Activated CD4-positive, CD25-positive, alpha-beta regulatory T cell treated with anti-CD3 and anti-CD28 coated beads, Interleukin-2, amount 50 U/mL, for 72 hours (primary cell): ENCODE measurements at regions not wholly inside any gene's neighbourhood (a gene's known extent, or its start where the extent isn't known, plus 50 kb on each side); places are given as distances from the start of the nearest gene placed in this dataset.

Experiments
- DNase-seq: peaks from one replicate; pipeline ENCODE4 v3.0.0; 2021

GRCh38 chr14:34208532-34208931, 253.5 kb downstream of the SPTSSA start:
- DNase-seq, result no peak

DNA sequence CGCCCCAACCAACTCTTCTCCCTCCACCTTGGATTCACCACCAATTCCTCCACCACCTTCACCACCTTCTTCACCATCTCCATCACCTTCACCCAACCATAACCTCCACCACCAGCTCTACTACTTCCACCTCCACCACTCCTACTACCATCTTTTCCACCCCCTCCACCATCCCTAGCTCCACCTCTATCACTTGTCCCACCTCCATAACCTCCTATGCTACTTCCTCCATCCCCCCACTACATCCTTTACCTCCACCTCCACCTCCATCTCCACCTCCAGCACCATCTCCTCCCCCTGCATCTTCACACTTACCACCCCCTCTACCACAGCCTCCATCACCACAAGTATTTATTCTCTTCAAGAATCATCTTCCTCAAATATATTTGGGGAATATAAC, 254.9 kb upstream of the EGLN3 start:
- DNase-seq, result no peak

DNA sequence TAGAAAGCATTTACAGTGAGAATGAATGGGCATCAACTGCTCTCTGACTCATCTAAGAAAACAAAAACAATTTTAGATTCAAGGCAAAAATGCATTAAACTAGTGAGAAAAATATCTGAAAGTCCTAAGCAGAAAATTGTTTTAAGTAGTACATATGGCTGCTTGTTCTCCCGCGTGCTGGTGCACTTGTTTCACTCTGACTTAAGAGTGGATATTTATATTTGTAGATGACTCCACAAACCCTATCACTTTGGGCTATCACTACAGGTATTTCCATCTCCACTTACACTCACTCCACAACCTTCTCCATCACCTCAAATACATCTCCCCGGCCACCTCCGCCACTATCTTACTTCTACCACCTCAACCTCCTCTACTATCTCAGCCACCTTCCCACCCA, 253.9 kb upstream of the EGLN3 start:
- DNase-seq, result no peak

- no peak for DNase-seq
These were observed 252.4 kb upstream of the EGLN3 start for GRCh38 chr14:34203251-34203722.

DNA sequence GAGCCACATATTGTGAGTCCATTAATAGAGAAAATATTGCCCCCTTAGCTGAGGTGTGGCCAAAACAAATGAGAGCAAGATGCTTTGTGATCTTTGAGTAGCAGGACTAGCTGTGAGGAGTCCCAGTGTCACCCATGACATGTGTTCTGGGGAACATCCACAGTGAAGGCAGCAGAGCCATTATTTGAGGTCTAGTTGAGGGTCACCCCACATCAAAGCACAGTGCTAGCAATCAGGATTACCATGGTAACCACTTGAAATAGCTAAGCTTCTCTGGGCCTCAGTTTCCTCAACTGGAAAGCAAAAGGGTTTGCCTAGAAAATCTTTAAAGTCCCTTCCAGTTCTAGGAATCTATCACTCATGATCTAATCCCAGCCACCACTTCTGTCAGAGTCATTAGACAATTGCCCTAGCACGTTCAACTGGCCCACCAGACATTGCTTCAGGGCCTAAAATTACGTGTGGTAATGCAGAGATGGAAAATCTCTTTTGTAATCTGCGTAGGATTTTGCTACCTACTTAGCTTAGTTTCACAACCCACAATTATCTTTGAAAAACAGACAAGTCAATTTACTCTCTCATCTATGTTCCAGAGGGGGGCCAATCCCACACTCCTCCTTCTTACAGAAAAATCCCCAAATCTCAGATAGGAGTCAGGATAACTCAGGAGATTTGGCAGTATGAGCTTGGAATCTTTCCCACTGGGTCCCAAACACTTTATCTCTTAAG, 251.2 kb upstream of the EGLN3 start:
- no peak for DNase-seq

- DNase-seq, result no peak
These were observed 248.7 kb upstream of the EGLN3 start for GRCh38 chr14:34199585-34199984.

GRCh38 chr14:34198096-34198495, 247.2 kb upstream of the EGLN3 start:
- no peak for DNase-seq

DNA sequence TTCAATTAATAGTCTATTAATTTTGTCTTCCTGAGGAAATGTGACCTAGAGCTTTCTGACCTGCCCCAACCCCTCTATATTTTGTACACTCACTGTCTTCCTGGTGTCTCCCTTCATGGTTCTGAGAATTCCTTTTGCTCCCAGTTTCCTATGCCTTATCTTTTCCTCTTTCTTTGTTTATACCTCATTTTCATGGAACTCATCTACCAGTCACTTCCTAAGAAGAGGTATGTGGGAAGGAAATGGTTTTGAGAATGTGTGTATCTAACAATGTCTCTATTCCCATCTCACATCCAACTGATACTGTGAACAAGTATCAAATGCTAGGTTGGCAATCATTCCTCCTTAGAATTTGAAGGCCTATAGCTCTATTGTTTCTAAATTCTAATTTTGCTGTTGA, 245.1 kb upstream of the EGLN3 start:
- no peak for DNase-seq

- no peak for DNase-seq
These were observed 239.8 kb upstream of the EGLN3 start for GRCh38 chr14:34190717-34191116.

GRCh38 chr14:34189866-34190265, 239.0 kb upstream of the EGLN3 start:
- DNase-seq, result no peak

DNA sequence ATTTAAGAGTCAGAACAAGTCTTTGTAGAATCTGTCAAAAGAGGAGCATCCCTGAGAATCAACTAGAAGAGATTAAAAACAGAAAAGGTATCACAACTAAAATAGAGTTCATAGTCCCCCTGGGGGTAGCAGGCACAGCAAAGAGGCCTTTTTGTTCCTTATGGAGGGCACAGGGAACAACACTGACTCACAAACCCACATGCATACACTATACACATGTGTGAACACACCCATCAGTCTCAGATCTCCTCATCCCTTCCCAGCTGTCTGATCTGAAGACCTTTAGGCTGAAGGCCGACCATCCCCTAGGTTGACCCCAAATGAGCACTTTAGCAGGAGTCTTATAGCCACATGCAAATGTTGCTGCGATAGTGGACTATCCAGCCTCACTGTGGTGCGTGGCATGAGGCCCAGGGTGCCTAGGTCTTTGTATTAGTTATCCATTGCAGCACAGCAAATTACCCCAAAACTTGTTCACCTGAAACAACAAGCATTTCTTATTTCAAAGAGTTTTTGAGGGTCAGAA, 236.7 kb upstream of the EGLN3 start:
- no peak for DNase-seq

- DNase-seq, result no peak
These were observed 236.2 kb upstream of the EGLN3 start for GRCh38 chr14:34187061-34187460.

DNA sequence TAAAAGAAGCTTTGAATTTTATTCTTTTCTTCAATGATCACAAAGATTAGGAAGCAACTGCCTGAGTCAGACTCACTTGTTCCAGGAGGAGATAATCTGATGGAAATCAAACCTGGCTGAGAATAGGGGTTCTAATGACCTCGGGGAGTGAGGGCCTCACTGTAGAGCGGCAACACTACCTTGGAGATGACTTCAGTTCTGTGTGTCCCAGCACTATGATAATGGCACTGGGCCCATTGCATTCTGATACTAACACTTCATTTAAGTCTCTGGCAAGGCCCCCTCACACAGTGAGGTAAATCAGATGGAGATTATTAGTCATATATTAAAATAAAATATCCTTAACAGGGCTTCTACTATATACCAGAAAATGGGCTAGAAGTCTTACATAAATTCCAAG, 233.3 kb upstream of the EGLN3 start:
- DNase-seq, result no peak

- no peak for DNase-seq
These were observed 232.6 kb upstream of the EGLN3 start for GRCh38 chr14:34183478-34183877.

DNA sequence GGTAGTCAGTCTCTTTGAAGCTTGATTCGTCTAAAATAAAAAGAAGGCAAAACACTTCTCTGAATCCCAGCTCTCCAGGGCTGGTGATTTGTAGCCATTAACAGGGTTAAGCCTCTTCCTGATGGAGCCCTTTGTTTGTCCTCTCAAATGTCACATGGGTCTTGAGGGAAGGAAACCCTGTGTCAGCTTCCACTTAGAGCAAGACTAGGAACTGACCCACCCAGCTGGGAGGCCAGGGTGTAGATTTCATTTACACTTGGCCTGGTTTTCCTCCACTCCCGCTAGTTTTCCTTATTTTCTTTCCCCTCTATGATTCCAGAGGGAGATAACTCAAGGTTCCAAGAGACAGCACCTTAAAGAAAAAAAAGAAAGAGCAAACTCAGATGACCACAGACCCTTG, 230.5 kb upstream of the EGLN3 start:
- no peak for DNase-seq

DNA sequence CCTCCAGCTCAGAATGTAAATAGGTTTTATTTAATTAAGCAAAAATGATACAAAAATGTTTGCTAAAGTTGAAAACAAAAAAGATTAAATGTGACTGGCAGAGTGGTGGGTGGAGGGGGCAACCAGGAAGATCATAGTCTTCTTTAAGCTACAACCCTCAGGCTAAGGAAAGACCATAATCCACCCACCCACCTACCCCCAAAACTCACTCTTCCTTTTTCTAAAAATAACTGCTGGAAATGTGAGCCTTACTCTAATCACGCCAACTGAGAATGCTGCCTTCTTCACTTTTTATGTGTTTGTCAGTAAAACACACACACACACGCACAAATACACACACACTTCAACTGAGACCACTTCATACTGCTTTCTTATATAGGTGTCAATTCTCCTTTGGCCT, 230.0 kb upstream of the EGLN3 start:
- DNase-seq, result no peak

GRCh38 chr14:34180434-34180833, 229.6 kb upstream of the EGLN3 start:
- DNase-seq, result no peak

GRCh38 chr14:34179727-34180126, 228.9 kb upstream of the EGLN3 start:
- DNase-seq, result no peak

GRCh38 chr14:34177466-34177865, 226.6 kb upstream of the EGLN3 start:
- no peak for DNase-seq

DNA sequence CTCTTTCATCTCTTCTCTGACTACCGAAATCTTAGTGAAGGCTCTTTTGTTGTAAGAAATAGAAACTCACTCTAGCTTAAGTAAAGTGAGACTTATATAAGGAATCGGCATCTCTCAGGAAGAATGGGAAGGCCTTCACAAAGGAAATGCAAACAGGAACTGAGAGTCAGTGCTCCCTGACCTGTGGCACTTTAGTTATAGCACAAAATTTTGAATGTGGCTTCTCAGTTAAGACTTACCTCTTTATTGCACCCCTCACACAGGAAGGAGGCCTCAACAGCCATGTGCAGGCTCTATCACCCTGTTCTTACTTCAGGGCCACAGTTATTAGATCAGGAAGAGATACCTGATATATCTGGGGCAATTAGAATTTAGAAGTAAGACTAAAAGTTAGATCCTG, 224.7 kb upstream of the EGLN3 start:
- DNase-seq, result no peak

GRCh38 chr14:34174973-34175372, 224.1 kb upstream of the EGLN3 start:
- no peak for DNase-seq

- DNase-seq, result no peak
These were observed 223.0 kb upstream of the EGLN3 start for GRCh38 chr14:34173916-34174315.

GRCh38 chr14:34172550-34173368, 221.9 kb upstream of the EGLN3 start:
- no peak for DNase-seq

GRCh38 chr14:34172173-34172451, 221.2 kb upstream of the EGLN3 start:
- no peak for DNase-seq
